K562 (cell line): ENCODE measurements at regions not wholly inside any gene's neighbourhood (a gene's known extent, or its start where the extent isn't known, plus 50 kb on each side); places are given as distances from the start of the nearest gene placed in this dataset.

Experiments used
- EGR1 ChIP-seq: fragments of 450-650 bp; conservative IDR thresholded peaks from 2 replicates; pipeline ENCODE4 v1.6.1; 2017; ENCODE audit warnings: mild to moderate bottlenecking
- EZH2 ChIP-seq: IDR thresholded peaks from 2 replicates; pipeline ENCODE4 v1.6.1; 2012; ENCODE audit warnings: low read depth, mild to moderate bottlenecking, inconsistent platforms, low read length, borderline replicate concordance
- KAT2B ChIP-seq: IDR thresholded peaks from one replicate; pipeline ENCODE4 v1.6.1; 2012; ENCODE audit warnings: low read depth, mild to moderate bottlenecking, control low read depth, inconsistent platforms, low read length, moderate library complexity
- NR3C1 ChIP-seq: sonication (generic); formaldehyde crosslinking; IDR thresholded peaks from 2 replicates; pipeline ENCODE4 v1.8.1; 2022; ENCODE audit warnings: missing genetic modification reagents
- POLR2A ChIP-seq: fragments of 450-650 bp; conservative IDR thresholded peaks from 2 replicates; pipeline ENCODE4 v1.6.1; 2016
- STAG1 ChIP-seq: sonication (generic); formaldehyde crosslinking; IDR thresholded peaks from 2 replicates; pipeline ENCODE4 v1.5.0; 2020; ENCODE audit warnings: missing genetic modification reagents, borderline replicate concordance
- ZFP1 ChIP-seq: fragments of 450-650 bp; formaldehyde crosslinking; IDR thresholded peaks from 2 replicates; pipeline ENCODE4 v1.4.0; 2020; ENCODE audit warnings: mild to moderate bottlenecking, mixed read lengths
- TF ChIP-seq, protein P1 (sequence below), 2 experiments: fragments of 450-650 bp in 1 of 2; sonication (generic) in 1 of 2; formaldehyde crosslinking in 1 of 2; IDR thresholded peaks in 1 of 2; conservative IDR thresholded peaks in 1 of 2; 2 replicates each; pipeline versions ENCODE4 v1.6.1 to v1.8.1; 2016 to 2023; ENCODE audit warnings: mild to moderate bottlenecking in 2 of 2, moderate library complexity in 2 of 2, inconsistent platforms in 1 of 2, missing genetic modification reagents in 1 of 2

DNA sequence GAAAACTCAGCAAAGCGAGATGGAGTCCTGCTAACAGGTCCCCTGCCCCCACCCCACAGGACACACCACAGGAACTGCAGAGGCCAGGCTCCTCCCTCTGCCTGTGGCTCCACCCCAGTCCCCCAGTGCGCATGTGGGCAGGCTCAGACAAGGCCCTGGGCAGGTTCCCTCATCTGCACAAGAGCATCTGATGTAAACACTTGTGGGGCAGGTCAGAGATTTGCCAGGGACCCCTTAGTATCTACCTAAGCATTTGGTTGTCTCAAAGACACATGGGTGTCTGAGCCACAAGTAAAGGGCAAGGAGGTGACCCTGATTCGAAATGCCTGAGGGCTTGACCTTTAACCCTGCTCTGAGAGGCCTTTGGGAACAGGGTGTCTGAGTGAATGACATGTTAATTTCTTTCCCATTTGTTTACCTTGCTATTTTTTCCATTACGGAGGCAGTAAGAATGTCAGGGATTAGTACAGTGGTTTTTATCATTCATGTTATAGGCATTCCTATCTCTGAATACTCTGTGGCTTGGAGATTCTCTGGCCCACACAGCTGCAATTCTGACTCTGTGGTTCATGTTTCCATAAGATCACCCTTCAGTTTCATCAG is 85.3 kb downstream of the ZNF518B start:
- no peak for TF ChIP-seq EGR1
- TF ChIP-seq STAG1 (CRISPR knock-in tag): no peak
- TF ChIP-seq, protein P1, sequence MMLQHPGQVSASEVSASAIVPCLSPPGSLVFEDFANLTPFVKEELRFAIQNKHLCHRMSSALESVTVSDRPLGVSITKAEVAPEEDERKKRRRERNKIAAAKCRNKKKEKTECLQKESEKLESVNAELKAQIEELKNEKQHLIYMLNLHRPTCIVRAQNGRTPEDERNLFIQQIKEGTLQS (IDR thresholded peaks at IDR 0.05): no peak
- TF ChIP-seq, protein P1 (CRISPR knock-in tag; conservative IDR thresholded peaks at IDR 0.05): no peak
- no peak for TF ChIP-seq NR3C1 (CRISPR knock-in tag)
- TF ChIP-seq POLR2A: no peak
- no peak for TF ChIP-seq EZH2
- no peak for TF ChIP-seq ZFP1 (CRISPR knock-in tag)
- TF ChIP-seq KAT2B: no peak
